ENCODE measurements at regions not wholly inside any gene's neighbourhood (a gene's known extent, or its start where the extent isn't known, plus 50 kb on each side); places are given as distances from the start of the nearest gene placed in this dataset.

DNA sequence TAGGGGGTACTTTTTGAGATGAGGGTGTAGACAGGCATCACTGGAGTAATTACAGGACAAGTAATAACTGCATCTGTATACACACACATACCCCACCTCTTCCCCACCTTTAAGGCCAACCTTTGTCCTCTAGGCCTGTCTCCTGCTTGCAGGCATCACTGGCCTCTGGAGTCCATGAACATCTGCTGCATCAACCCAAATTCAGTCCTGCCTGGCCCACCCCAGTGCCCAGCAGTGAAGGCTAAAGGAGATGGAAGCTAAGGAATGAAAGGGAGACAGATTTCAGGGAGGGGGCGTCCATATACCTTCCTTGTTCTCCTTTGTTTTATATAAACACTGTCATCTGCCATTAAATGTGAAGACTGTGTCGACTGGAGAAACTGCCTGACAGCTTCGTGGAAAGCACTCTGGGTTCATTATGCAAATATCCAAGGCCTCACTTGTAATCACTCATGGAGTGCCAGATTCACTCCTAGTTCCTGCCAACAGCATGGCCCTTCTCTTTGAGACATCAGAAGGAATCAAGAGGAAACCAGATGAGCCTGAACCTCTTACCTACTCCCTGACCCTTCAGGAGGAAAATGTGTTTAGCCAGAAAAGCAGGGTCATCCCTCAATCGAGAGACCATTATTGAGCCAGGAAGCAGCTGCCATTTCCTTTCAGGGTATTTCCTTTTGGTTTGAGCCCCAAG is 64.4 kb downstream of the SERPINA3 start:
- no peak for ATAC-seq

DNA sequence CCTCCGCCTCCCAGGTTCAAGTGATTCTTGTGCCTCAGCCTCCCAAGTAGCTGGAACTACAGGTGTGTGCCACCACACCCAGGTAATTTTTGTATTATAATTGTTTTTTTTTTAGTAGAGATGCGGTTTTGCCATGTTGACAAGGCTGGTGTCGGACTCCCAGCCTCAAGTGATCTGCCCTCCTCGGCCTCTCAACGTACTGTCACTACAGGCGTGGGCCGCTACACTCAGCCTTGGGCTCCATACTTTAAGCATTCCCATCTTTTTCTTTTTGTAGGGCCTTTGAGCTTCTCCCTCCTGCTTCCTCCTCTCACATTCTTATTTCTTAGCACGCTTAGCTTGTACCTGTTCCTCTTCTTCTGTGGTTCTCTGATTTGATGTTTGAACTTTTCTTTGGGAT is 62.8 kb downstream of the SERPINA3 start:
- Mint-ChIP-seq H3K27me3 (ENCODE audit: low read depth) (no peaks in the 10 kb centered on the region), H3K9me3 (0 out of 2 replicates have a peak, but pooled peaks cover 3% of the 10 kb centered on the region), H3K4me3 (no peak overlapping the region), H3K36me3 (no peaks in the 10 kb centered on the region), H3K4me1 (peaks cover 10% of the 10 kb centered on the region; the same call in 1 of the 2 replicates), H3K27ac (no peak overlapping the region)
- POLR2A ChIA-PET = no interaction called here
- CTCF ChIA-PET = interaction anchor here (1.0 kb wide), 2 partner anchors 15 to 241 kb away, joined by 3 to 4 read pairs; no protein-coding TSS in a partner anchor
- DNase-seq (ENCODE audit: low spot score) = no peak
- ATAC-seq = no peak
- TF ChIP-seq, protein P1, sequence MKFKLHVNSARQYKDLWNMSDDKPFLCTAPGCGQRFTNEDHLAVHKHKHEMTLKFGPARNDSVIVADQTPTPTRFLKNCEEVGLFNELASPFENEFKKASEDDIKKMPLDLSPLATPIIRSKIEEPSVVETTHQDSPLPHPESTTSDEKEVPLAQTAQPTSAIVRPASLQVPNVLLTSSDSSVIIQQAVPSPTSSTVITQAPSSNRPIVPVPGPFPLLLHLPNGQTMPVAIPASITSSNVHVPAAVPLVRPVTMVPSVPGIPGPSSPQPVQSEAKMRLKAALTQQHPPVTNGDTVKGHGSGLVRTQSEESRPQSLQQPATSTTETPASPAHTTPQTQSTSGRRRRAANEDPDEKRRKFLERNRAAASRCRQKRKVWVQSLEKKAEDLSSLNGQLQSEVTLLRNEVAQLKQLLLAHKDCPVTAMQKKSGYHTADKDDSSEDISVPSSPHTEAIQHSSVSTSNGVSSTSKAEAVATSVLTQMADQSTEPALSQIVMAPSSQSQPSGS (CRISPR knock-in tag; IDR thresholded peaks at IDR 0.05; ENCODE audit: borderline replicate concordance, low read depth) = no peak
- TF ChIP-seq ZNF281 (CRISPR knock-in tag; IDR thresholded peaks at IDR 0.05) (no peak), OVOL2 (CRISPR knock-in tag; IDR thresholded peaks at IDR 0.05; ENCODE audit: borderline replicate concordance) (no peak), RELA (CRISPR knock-in tag; IDR thresholded peaks at IDR 0.05; ENCODE audit: borderline replicate concordance) (no peak), SOX15 (CRISPR knock-in tag; IDR thresholded peaks at IDR 0.05) (no peak), ZNF423 (CRISPR knock-in tag; IDR thresholded peaks at IDR 0.05) (no peak), ZNF232 (CRISPR knock-in tag; IDR thresholded peaks at IDR 0.05) (no peak), ELF4 (CRISPR knock-in tag; IDR thresholded peaks at IDR 0.05; ENCODE audit: low read depth) (no peak), JAZF1 (CRISPR knock-in tag; IDR thresholded peaks at IDR 0.05) (no peak), GTF2I (CRISPR knock-in tag; conservative IDR thresholded peaks at IDR 0.05) (no peak)
- TF ChIP-seq, protein P2, sequence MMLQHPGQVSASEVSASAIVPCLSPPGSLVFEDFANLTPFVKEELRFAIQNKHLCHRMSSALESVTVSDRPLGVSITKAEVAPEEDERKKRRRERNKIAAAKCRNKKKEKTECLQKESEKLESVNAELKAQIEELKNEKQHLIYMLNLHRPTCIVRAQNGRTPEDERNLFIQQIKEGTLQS (CRISPR knock-in tag; conservative IDR thresholded peaks at IDR 0.05) = no peak

More for the DNA sequence above, 64.4 kb downstream of the SERPINA3 start:
- Mint-ChIP-seq H3K36me3 (no peaks in the 10 kb centered on the region), H3K27ac (no peak overlapping the region), H3K27me3 (ENCODE audit: low read depth) (no peaks in the 10 kb centered on the region), H3K4me3 (no peak overlapping the region), H3K9me3 (0 out of 2 replicates have a peak, but pooled peaks cover 3% of the 10 kb centered on the region), H3K4me1 (peaks cover 10% of the 10 kb centered on the region; the same call in 1 of the 2 replicates)
- ChIA-PET POLR2A (interaction anchor here (0.7 kb wide), 1 partner anchor 174 kb away, joined by 3 read pairs; no protein-coding TSS in a partner anchor), CTCF (interaction anchor here (1.2 kb wide), 1 partner anchor 243 kb away, joined by 3 read pairs; no protein-coding TSS in a partner anchor)
- no peak for DNase-seq (ENCODE audit: low spot score)
- TF ChIP-seq E2F5 (CRISPR knock-in tag; IDR thresholded peaks at IDR 0.05) (no peak), IRF1 (CRISPR knock-in tag; IDR thresholded peaks at IDR 0.05) (no peak), PREB (CRISPR knock-in tag; IDR thresholded peaks at IDR 0.05; ENCODE audit: borderline replicate concordance) (no peak), ZNF671 (CRISPR knock-in tag; IDR thresholded peaks at IDR 0.05) (no peak), TCF7 (CRISPR knock-in tag; IDR thresholded peaks at IDR 0.05; ENCODE audit: low read depth) (no peak), ZNF263 (CRISPR knock-in tag; IDR thresholded peaks at IDR 0.05; ENCODE audit: low read depth) (no peak), FOXK1 (CRISPR knock-in tag; IDR thresholded peaks at IDR 0.05) (no peak), E2F1 (CRISPR knock-in tag; IDR thresholded peaks at IDR 0.05) (no peak), ZNF121 (CRISPR knock-in tag; IDR thresholded peaks at IDR 0.05) (no peak), RORB (CRISPR knock-in tag; IDR thresholded peaks at IDR 0.05) (no peak)
- TF ChIP-seq, protein P3, sequence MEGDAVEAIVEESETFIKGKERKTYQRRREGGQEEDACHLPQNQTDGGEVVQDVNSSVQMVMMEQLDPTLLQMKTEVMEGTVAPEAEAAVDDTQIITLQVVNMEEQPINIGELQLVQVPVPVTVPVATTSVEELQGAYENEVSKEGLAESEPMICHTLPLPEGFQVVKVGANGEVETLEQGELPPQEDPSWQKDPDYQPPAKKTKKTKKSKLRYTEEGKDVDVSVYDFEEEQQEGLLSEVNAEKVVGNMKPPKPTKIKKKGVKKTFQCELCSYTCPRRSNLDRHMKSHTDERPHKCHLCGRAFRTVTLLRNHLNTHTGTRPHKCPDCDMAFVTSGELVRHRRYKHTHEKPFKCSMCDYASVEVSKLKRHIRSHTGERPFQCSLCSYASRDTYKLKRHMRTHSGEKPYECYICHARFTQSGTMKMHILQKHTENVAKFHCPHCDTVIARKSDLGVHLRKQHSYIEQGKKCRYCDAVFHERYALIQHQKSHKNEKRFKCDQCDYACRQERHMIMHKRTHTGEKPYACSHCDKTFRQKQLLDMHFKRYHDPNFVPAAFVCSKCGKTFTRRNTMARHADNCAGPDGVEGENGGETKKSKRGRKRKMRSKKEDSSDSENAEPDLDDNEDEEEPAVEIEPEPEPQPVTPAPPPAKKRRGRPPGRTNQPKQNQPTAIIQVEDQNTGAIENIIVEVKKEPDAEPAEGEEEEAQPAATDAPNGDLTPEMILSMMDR (IDR thresholded peaks at IDR 0.05) = no peak

Measured in WTC11 (cell line).